Panc1 (cell line): ENCODE measurements at regions not wholly inside any gene's neighbourhood (a gene's known extent, or its start where the extent isn't known, plus 50 kb on each side); places are given as distances from the start of the nearest gene placed in this dataset.

Experiments
- ATAC-seq: fragments of 200-7000 bp; cut with Tn5 transposase; 2 replicates; pipeline ENCODE4 v1.9.1; 2020; ENCODE audit warnings: mild to moderate bottlenecking, moderate library complexity
- BruUV-seq: library from RNA; stranded (reverse); fragments of 400-500 nt; replicated peaks from 2 replicates; lab custom pipeline; 2021; lab: Mats Ljungman, UMichigan
- CTCF ChIA-PET: fragments of 300-600 bp; sonication (Branson Sonifier 250); formaldehyde crosslinking; loops from one replicate; lab custom pipeline; 2022; ENCODE audit warnings: antibody characterized with exemption; lab: Charles Lee
- POLR2A ChIA-PET: fragments of 300-600 bp; sonication (Branson Sonifier 250); formaldehyde crosslinking; loops from one replicate; lab custom pipeline; 2022; ENCODE audit warnings: antibody characterized with exemption; lab: Charles Lee
- DNase-seq: peaks from one replicate; pipeline ENCODE4 v3.0.0-alpha.2; 2010; ENCODE audit warnings: low read depth, low spot score
- H3K27ac ChIP-seq: 2 replicates; pipeline ENCODE4 v1.5.1; 2011; ENCODE audit warnings: mild to moderate bottlenecking, low read length, inconsistent platforms
- H3K27me3 ChIP-seq: fragments of 200-500 bp; sonication (Bioruptor generic); 2 replicates; pipeline ENCODE4 v1.6.0; 2014; ENCODE audit warnings: low read length, inconsistent platforms; ENCODE audit not compliant: control insufficient read depth, insufficient read depth
- H3K36me3 ChIP-seq: fragments of 200-500 bp; sonication (Bioruptor generic); 2 replicates; pipeline ENCODE4 v1.5.1; 2014; ENCODE audit warnings: inconsistent platforms, mild to moderate bottlenecking, low read length, moderate library complexity; ENCODE audit not compliant: control insufficient read depth, insufficient read depth
- H3K4me1 ChIP-seq: 2 replicates; pipeline ENCODE4 v1.5.1; 2011; ENCODE audit warnings: inconsistent platforms, mild to moderate bottlenecking, low read length, moderate library complexity; ENCODE audit not compliant: control insufficient read depth, insufficient read depth
- H3K4me3 ChIP-seq, 2 experiments: 2 replicates each; pipeline ENCODE4 v1.5.1; 2011 to 2012; ENCODE audit warnings: low read depth in 2 of 2, low read length in 2 of 2, mild to moderate bottlenecking in 2 of 2, inconsistent platforms in 1 of 2, moderate library complexity in 1 of 2
- H3K9me3 ChIP-seq: fragments of 200-500 bp; sonication (Bioruptor generic); 2 replicates; pipeline ENCODE4 v1.5.1; 2014; ENCODE audit warnings: low read depth, mild to moderate bottlenecking, inconsistent platforms, low read length, moderate library complexity; ENCODE audit not compliant: control insufficient read depth, insufficient read depth
- CTCF ChIP-seq: fragments of 450-650 bp; IDR thresholded peaks from 2 replicates; pipeline ENCODE4 v1.5.1; 2017; ENCODE audit warnings: mild to moderate bottlenecking
- POLR2AphosphoS5 ChIP-seq: IDR thresholded peaks from 2 replicates; pipeline ENCODE4 v1.6.1; 2012; ENCODE audit warnings: mild to moderate bottlenecking, low read depth, low read length, moderate library complexity
- SIN3A ChIP-seq: IDR thresholded peaks from 2 replicates; pipeline ENCODE4 v1.6.1; 2012; ENCODE audit warnings: low read depth, mild to moderate bottlenecking, low read length, moderate library complexity, borderline replicate concordance; ENCODE audit not compliant: insufficient read depth
- TCF7L2 ChIP-seq: IDR thresholded peaks from 2 replicates; pipeline ENCODE4 v1.6.1; 2011; ENCODE audit warnings: mild to moderate bottlenecking, low read depth, low read length, inconsistent platforms
- in situ Hi-C: cut with HindIII; loops from 2 replicates; pipeline ENCODE4 v1.10.0; 2016; ENCODE audit warnings: low sequenced_read_pairs, low pct_unique_long_range_greater_than_20kb
- intact Hi-C: fragments of 100-400 bp; cut with micrococcal nuclease; formaldehyde crosslinking; loops from one replicate; pipeline ENCODE4 v1.10.0; 2022; ENCODE audit not compliant: unreplicated experiment
- TF ChIP-seq, protein P1 (sequence below), 2 experiments: IDR thresholded peaks; 2 replicates each; pipeline ENCODE4 v1.6.1; 2011 to 2012; ENCODE audit warnings: low read depth in 2 of 2, control low read depth in 1 of 2, low read length in 1 of 2, mild to moderate bottlenecking in 1 of 2, moderate library complexity in 1 of 2; ENCODE audit not compliant: insufficient read depth in 1 of 2

DNA sequence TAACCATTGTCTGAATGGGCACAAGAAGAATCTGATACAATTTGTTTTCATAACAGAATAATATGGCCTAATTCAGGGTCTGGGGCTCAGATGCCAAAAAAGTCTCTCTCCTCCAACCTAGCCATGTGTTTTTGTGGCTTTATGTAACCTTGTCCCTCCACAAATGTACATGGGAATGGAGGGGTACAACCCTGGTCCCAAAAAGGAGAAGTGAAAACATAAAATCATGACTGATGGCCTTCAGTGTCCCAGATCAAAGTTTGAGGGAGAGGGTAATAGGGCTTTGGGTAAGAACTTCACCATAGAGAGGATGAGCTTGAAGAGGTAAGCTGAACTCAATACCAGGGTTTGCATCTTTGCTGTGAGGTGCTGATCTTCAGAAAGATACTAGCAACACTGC lies 136.3 kb upstream of the BACH2 start:
- Histone ChIP-seq H3K4me3 (no peak overlapping the region), H3K36me3 (no peaks in the 10 kb centered on the region), H3K27me3 (no peaks in the 10 kb centered on the region), H3K9me3 (peaks cover 7% of the 10 kb centered on the region; the same call in 1 of the 2 replicates), H3K27ac (no peak overlapping the region), H3K4me1 (no peaks in the 10 kb centered on the region)
- CTCF ChIA-PET: no interaction called here
- TF ChIP-seq POLR2AphosphoS5: no peak
- TF ChIP-seq TCF7L2: no peak
- TF ChIP-seq SIN3A: no peak
- no peak for TF ChIP-seq CTCF
- TF ChIP-seq, protein P1, sequence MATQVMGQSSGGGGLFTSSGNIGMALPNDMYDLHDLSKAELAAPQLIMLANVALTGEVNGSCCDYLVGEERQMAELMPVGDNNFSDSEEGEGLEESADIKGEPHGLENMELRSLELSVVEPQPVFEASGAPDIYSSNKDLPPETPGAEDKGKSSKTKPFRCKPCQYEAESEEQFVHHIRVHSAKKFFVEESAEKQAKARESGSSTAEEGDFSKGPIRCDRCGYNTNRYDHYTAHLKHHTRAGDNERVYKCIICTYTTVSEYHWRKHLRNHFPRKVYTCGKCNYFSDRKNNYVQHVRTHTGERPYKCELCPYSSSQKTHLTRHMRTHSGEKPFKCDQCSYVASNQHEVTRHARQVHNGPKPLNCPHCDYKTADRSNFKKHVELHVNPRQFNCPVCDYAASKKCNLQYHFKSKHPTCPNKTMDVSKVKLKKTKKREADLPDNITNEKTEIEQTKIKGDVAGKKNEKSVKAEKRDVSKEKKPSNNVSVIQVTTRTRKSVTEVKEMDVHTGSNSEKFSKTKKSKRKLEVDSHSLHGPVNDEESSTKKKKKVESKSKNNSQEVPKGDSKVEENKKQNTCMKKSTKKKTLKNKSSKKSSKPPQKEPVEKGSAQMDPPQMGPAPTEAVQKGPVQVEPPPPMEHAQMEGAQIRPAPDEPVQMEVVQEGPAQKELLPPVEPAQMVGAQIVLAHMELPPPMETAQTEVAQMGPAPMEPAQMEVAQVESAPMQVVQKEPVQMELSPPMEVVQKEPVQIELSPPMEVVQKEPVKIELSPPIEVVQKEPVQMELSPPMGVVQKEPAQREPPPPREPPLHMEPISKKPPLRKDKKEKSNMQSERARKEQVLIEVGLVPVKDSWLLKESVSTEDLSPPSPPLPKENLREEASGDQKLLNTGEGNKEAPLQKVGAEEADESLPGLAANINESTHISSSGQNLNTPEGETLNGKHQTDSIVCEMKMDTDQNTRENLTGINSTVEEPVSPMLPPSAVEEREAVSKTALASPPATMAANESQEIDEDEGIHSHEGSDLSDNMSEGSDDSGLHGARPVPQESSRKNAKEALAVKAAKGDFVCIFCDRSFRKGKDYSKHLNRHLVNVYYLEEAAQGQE (IDR thresholded peaks at IDR 0.05; ENCODE audit: insufficient read depth in 1 of 2, low read depth in 2 of 2, low read length in 1 of 2): no peak
- ATAC-seq (no peak), DNase-seq (no peak)
- POLR2A ChIA-PET: no interaction called here
- in situ Hi-C loops (no loop called here), intact Hi-C loops (no loop called here)
- BruUV-seq: no TSS peak

GRCh38 chr6:90432041-90432775 lies 135.6 kb upstream of the BACH2 start:
- Histone ChIP-seq H3K9me3 (peaks cover 7% of the 10 kb centered on the region; the same call in 1 of the 2 replicates), H3K4me1 (no peaks in the 10 kb centered on the region), H3K4me3 (no peak overlapping the region), H3K27ac (no peak overlapping the region), H3K36me3 (no peaks in the 10 kb centered on the region), H3K27me3 (no peaks in the 10 kb centered on the region)
- ATAC-seq (no peak), DNase-seq (no peak)
- intact Hi-C loops (no loop called here), in situ Hi-C loops (no loop called here)
- CTCF ChIA-PET: interaction anchor here (0.5 kb wide), 1 partner anchor 9 kb away, joined by 3 read pairs; no protein-coding TSS in a partner anchor
- BruUV-seq: no TSS peak
- POLR2A ChIA-PET: no interaction called here
- TF ChIP-seq, protein P1 (IDR thresholded peaks at IDR 0.05; ENCODE audit: insufficient read depth in 1 of 2, low read depth in 2 of 2, low read length in 1 of 2): no peak
- no peak for TF ChIP-seq CTCF
- TF ChIP-seq POLR2AphosphoS5: no peak
- no peak for TF ChIP-seq SIN3A
- TF ChIP-seq TCF7L2: no peak
